ENCODE measurements at regions not wholly inside any gene's neighbourhood (a gene's known extent, or its start where the extent isn't known, plus 50 kb on each side); places are given as distances from the start of the nearest gene placed in this dataset.

DNA sequence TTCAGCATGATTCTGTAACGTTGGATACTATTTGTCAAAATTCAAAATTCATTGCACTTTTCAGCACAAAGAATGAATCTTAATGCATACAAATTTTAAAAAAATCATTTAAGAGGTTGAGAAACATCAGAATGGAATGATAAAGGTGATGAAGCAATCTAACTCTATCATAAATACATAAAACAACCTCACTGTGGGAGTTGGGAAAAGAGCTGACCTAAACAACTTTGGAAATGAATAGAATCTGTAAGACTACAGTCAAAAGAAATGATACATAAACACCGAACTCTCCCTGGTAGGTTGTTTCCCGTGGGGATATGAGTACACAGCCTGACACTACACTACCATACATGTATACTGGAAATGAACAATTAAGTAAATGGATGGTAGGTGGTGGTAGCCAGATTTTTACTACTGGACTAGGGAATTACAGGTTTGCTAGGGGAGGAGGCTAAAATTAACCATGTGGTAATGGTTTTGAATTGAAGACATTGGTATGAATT is 64.9 kb upstream of the PARP11 start:
- intact Hi-C loops (cut with micrococcal nuclease): no loop called here
- Histone ChIP-seq H3K27me3 (ENCODE audit: low read depth) (peaks cover 30% of the 10 kb centered on the region), H3K9me3 (replicated peaks) (no peaks in the 10 kb centered on the region), H3K4me3 (no peak overlapping the region), H3K27ac (replicated peaks) (no peak overlapping the region), H3K36me3 (no peaks in the 10 kb centered on the region), H3K4me1 (no peaks in the 10 kb centered on the region)
- TF ChIP-seq, protein P1, sequence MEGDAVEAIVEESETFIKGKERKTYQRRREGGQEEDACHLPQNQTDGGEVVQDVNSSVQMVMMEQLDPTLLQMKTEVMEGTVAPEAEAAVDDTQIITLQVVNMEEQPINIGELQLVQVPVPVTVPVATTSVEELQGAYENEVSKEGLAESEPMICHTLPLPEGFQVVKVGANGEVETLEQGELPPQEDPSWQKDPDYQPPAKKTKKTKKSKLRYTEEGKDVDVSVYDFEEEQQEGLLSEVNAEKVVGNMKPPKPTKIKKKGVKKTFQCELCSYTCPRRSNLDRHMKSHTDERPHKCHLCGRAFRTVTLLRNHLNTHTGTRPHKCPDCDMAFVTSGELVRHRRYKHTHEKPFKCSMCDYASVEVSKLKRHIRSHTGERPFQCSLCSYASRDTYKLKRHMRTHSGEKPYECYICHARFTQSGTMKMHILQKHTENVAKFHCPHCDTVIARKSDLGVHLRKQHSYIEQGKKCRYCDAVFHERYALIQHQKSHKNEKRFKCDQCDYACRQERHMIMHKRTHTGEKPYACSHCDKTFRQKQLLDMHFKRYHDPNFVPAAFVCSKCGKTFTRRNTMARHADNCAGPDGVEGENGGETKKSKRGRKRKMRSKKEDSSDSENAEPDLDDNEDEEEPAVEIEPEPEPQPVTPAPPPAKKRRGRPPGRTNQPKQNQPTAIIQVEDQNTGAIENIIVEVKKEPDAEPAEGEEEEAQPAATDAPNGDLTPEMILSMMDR (IDR thresholded peaks at IDR 0.05; ENCODE audit: borderline replicate concordance): no peak
- no peak for DNase-seq

DNA sequence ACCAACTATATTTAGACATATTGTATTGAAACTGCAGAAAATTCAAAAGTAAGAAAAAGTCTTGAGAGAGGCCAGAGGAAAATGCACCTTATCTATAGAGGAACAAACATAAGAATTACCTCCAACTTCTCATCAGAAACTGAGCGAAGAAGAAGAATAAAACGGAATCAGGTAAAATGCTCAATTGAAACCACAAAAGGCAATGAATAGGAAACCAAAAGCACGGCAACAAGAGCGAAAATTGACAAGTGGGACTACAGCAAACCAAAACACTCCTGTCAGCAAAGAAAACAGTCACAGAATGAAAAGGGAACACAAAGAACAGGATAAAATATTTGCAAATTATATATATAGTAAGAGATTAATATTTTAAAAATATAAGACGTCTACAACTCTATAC is 61.9 kb upstream of the PARP11 start:
- H3K9me3 ChIP-seq (replicated peaks): no peaks in the 10 kb centered on the region
- H3K36me3 ChIP-seq: no peaks in the 10 kb centered on the region
- intact Hi-C loops (cut with micrococcal nuclease): no loop called here
- TF ChIP-seq, protein P1 (IDR thresholded peaks at IDR 0.05; ENCODE audit: borderline replicate concordance): no peak
- H3K4me1 ChIP-seq: no peaks in the 10 kb centered on the region
- H3K27me3 ChIP-seq (ENCODE audit: low read depth): peaks cover 60% of the 10 kb centered on the region
- H3K27ac ChIP-seq (replicated peaks): no peak overlapping the region
- no peak for DNase-seq
- H3K4me3 ChIP-seq: no peak overlapping the region

DNA sequence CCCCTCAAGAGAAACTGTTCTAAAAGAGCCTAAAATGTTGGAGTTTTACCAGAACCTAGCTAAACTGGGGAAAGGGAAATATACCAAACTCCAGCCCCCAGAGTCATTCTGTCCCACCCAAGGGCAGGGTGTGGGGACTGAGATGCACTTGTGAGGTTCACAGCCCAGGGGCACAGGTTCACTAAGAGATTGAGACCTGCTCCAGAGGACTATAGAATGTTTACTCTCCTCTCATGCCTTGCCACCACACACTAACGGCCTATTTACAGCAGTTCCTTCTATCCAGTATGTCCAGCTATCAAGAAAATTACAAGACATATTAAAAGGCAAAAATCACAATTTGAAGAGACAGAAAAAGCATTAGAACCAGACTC is 60.6 kb upstream of the PARP11 start:
- no peak overlapping the region for H3K27ac ChIP-seq (replicated peaks)
- H3K4me3 ChIP-seq: no peak overlapping the region
- no peaks in the 10 kb centered on the region for H3K36me3 ChIP-seq
- peaks cover 73% of the 10 kb centered on the region for H3K27me3 ChIP-seq (ENCODE audit: low read depth)
- intact Hi-C loops (cut with micrococcal nuclease): no loop called here
- TF ChIP-seq, protein P1 (IDR thresholded peaks at IDR 0.05; ENCODE audit: borderline replicate concordance): no peak
- H3K4me1 ChIP-seq: no peaks in the 10 kb centered on the region
- no peaks in the 10 kb centered on the region for H3K9me3 ChIP-seq (replicated peaks)
- no peak for DNase-seq

DNA sequence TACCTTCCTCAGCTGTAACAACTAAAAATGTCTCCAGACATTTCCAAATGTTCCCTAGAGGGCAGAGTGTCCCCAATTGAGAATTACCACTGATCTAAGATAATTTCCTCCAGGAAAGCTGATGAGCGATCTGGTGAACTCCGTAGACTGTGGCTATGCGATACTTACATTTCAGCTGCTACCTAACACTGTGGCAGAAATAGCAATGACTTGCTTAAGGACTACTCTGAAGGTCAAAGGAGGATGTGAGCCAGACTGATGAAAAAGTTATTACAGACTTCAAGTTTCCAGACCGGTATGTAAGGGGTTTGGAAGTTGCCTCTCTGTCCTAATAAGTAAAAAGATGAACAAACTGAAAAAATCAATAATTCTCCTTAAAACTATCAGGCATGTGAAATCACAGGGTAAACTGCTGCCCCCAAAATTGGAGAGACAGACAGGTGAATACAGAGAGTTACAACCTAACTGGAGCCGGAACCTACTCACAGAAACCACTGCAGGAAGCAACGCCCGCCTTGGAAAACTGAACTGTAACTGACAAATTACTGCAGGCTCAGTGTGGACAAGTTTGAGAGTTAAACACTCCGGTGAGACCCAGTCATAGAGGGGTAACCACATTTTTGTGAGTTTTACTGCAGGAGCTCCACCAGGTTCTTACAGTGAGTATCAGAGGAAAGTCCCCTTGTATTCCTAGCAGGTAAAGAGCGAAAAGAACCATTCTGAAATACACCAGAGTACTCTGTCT is 60.0 kb upstream of the PARP11 start:
- Histone ChIP-seq H3K9me3 (replicated peaks) (no peaks in the 10 kb centered on the region), H3K27ac (replicated peaks) (no peak overlapping the region), H3K36me3 (no peaks in the 10 kb centered on the region), H3K27me3 (ENCODE audit: low read depth) (peaks cover 75% of the 10 kb centered on the region), H3K4me1 (no peaks in the 10 kb centered on the region), H3K4me3 (no peak overlapping the region)
- DNase-seq: no peak
- TF ChIP-seq, protein P1 (IDR thresholded peaks at IDR 0.05; ENCODE audit: borderline replicate concordance): no peak
- intact Hi-C loops (cut with micrococcal nuclease): no loop called here

DNA sequence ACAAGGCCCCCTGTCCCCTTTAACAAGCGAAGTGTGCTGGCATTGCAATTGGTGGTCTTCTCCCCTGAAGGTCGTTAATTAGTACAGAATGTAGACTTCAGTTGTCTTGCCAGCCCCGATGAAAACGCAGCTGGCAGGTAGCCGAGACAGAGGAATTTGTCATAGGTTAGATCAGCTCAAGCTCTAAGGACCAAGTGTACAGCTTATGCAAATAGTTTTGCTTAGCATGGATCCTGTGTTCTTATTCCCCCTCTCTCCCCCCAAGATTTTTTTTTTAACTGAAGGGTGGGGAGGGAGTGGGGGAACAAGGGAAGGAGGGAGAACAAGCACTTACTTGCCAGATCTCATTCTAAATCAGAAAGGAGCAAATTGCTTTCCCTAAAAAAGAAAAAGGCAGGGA is 58.6 kb upstream of the PARP11 start:
- TF ChIP-seq, protein P1 (IDR thresholded peaks at IDR 0.05; ENCODE audit: borderline replicate concordance): no peak
- Histone ChIP-seq H3K4me1 (no peaks in the 10 kb centered on the region), H3K27me3 (ENCODE audit: low read depth) (peaks cover 84% of the 10 kb centered on the region)

More for the DNA sequence above, 58.6 kb upstream of the PARP11 start:
- Histone ChIP-seq H3K36me3 (no peaks in the 10 kb centered on the region), H3K27ac (replicated peaks) (no peak overlapping the region), H3K4me3 (no peak overlapping the region), H3K9me3 (replicated peaks) (no peaks in the 10 kb centered on the region)
- no peak for DNase-seq
- intact Hi-C loops (cut with micrococcal nuclease): no loop called here

Measured in left ventricle myocardium inferior (tissue), 1 donor.